LNCAP (cell line): ENCODE measurements at regions not wholly inside any gene's neighbourhood (a gene's known extent, or its start where the extent isn't known, plus 50 kb on each side); places are given as distances from the start of the nearest gene placed in this dataset.

Experiments used
- TF ChIP-seq, protein P1 (sequence below): fragments of 450-650 bp; IDR thresholded peaks from 2 replicates; pipeline ENCODE4 v1.5.1; 2017; ENCODE audit warnings: mild to moderate bottlenecking

GRCh38 chr10:78975926-78976325, 92.8 kb upstream of the ZMIZ1 start:
- TF ChIP-seq, protein P1, sequence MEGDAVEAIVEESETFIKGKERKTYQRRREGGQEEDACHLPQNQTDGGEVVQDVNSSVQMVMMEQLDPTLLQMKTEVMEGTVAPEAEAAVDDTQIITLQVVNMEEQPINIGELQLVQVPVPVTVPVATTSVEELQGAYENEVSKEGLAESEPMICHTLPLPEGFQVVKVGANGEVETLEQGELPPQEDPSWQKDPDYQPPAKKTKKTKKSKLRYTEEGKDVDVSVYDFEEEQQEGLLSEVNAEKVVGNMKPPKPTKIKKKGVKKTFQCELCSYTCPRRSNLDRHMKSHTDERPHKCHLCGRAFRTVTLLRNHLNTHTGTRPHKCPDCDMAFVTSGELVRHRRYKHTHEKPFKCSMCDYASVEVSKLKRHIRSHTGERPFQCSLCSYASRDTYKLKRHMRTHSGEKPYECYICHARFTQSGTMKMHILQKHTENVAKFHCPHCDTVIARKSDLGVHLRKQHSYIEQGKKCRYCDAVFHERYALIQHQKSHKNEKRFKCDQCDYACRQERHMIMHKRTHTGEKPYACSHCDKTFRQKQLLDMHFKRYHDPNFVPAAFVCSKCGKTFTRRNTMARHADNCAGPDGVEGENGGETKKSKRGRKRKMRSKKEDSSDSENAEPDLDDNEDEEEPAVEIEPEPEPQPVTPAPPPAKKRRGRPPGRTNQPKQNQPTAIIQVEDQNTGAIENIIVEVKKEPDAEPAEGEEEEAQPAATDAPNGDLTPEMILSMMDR: no peak

DNA sequence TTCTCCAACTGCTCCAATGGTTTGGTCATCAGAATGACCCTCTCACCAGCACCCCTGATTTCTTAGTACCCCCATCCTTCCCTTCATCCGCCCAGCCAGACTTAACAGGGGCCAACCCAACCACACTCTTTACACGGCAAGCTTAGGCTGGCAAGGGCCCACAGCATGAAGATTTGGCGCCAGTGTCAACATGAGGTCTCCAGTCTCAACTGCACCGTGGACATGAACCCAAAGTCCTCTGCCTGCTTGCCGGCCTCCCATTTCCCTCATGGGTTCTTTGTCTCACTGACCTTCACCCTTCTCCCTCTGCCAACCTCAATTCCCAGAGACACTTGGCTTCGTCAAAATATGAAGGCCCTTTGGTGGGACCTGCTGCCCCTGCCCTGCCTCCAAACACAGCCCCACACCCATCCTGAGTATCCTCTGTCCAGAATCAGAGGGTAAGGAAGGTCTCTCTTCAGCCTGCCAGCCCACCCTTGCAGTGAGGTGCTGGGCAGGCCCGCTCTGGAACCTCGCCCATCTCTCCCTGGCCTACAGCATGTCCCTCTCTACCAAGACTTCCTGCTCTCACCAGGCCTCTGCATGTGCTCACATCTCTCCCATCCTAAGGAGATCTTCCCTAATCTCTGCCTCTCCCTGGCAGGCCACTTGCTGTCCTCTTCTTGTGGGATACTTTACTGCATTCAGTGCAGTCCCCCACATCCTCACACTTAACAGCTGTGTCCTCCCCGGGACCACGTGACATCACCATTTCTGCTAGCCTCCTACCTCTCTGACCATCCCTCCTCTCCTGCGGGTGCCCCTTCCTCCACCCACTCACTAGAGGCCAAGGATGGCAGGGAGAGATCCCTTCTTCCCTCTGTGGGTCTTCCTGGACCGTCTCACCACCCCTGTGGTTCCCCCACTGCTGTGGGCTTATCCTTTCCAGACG, 91.7 kb upstream of the ZMIZ1 start:
- TF ChIP-seq, protein P1: no peak

- TF ChIP-seq, protein P1: no peak
These were observed 88.8 kb upstream of the ZMIZ1 start for GRCh38 chr10:78979938-78980337.

DNA sequence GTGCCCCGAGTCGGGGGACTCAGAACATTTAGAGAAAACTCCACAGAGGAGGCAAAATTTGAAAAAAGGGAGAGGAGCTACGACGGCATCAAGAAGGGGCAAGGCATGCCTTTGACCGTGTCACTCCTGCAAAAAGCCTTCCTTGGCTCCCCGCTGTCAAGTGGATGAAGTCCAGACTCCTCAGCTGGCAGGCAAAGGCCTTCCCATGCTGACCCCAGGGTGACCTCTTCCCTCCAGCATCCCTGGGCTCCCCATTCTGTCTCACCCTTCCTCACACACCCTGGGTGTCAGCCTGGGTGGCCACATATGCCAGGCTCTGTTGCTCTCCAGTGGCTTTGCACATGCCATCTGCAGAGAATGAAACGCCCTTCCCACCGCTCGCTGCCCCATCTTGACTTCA, 88.4 kb upstream of the ZMIZ1 start:
- TF ChIP-seq, protein P1: no peak

- TF ChIP-seq, protein P1: no peak
These were observed 88.0 kb upstream of the ZMIZ1 start for GRCh38 chr10:78980815-78981214.

- TF ChIP-seq, protein P1: no peak
These were observed 87.4 kb upstream of the ZMIZ1 start for GRCh38 chr10:78981257-78981969.

- TF ChIP-seq, protein P1: no peak
These were observed 86.8 kb upstream of the ZMIZ1 start for GRCh38 chr10:78981970-78982281.
